ENCODE measurements at regions not wholly inside any gene's neighbourhood (a gene's known extent, or its start where the extent isn't known, plus 50 kb on each side); places are given as distances from the start of the nearest gene placed in this dataset.

GRCh38 chr1:193416226-193417024 lies 230.0 kb upstream of the B3GALT2 start:
- Mint-ChIP-seq H3K27ac (no peak overlapping the region), H3K36me3 (ENCODE audit: low read depth) (no peaks in the 10 kb centered on the region), H3K9me3 (no peaks in the 10 kb centered on the region), H3K4me3 (no peak overlapping the region), H3K27me3 (no peaks in the 10 kb centered on the region), H3K4me1 (peaks cover 21% of the 10 kb centered on the region)
- intact Hi-C loops (cut with micrococcal nuclease): loop anchor here (5.0 kb wide), 1 partner anchor 121 kb away; no protein-coding TSS in a partner anchor
- TF ChIP-seq CTCF (IDR thresholded peaks at IDR 0.05): no peak
- ATAC-seq (ENCODE audit: low read depth): no peak
- no peak for DNase-seq
- ChIA-PET POLR2A (no interaction called here), CTCF (interaction anchor here (1.7 kb wide), 1 partner anchor 12 kb away, joined by 6 read pairs; no protein-coding TSS in a partner anchor)

- H3K27ac Mint-ChIP-seq: no peak overlapping the region
- no peaks in the 10 kb centered on the region for H3K9me3 Mint-ChIP-seq
- no peak overlapping the region for H3K4me3 Mint-ChIP-seq
- DNase-seq (no peak), ATAC-seq (ENCODE audit: low read depth) (no peak)
- no peak for TF ChIP-seq CTCF (IDR thresholded peaks at IDR 0.05)
- peaks cover 21% of the 10 kb centered on the region for H3K4me1 Mint-ChIP-seq
- no peaks in the 10 kb centered on the region for H3K27me3 Mint-ChIP-seq
- intact Hi-C loops (cut with micrococcal nuclease): loop anchor here (5.0 kb wide), 1 partner anchor 122 kb away; no protein-coding TSS in a partner anchor
- ChIA-PET CTCF (no interaction called here), POLR2A (no interaction called here)
- H3K36me3 Mint-ChIP-seq (ENCODE audit: low read depth): no peaks in the 10 kb centered on the region
These were observed 228.8 kb upstream of the B3GALT2 start for GRCh38 chr1:193415256-193415655.

DNA sequence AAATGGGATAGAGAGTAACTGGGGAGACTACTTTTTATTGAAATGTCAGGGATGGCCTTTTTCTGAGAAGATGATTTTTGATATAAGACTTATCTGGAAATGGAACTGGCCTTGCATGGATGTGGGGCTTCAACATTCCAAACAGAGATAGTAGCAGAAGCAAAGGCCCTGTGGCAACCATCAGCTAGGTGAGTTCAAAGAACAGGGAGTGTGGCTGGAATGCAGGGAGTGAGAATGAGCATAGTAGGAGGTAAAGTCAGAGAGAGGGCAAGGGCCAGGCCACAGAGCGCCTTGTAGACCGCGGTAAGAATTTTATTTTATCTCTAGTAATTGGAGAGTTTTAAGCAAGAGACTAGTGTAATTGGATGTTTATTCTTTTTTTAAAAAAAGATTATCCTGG lies 227.0 kb upstream of the B3GALT2 start:
- Mint-ChIP-seq H3K4me1 (peaks cover 15% of the 10 kb centered on the region), H3K4me3 (no peak overlapping the region), H3K36me3 (ENCODE audit: low read depth) (no peaks in the 10 kb centered on the region), H3K27me3 (no peaks in the 10 kb centered on the region), H3K27ac (no peak overlapping the region), H3K9me3 (no peaks in the 10 kb centered on the region)
- no peak for TF ChIP-seq CTCF (IDR thresholded peaks at IDR 0.05)
- CTCF ChIA-PET: no interaction called here
- POLR2A ChIA-PET: no interaction called here
- intact Hi-C loops (cut with micrococcal nuclease): no loop called here
- DNase-seq (no peak), ATAC-seq (ENCODE audit: low read depth) (no peak)

DNA sequence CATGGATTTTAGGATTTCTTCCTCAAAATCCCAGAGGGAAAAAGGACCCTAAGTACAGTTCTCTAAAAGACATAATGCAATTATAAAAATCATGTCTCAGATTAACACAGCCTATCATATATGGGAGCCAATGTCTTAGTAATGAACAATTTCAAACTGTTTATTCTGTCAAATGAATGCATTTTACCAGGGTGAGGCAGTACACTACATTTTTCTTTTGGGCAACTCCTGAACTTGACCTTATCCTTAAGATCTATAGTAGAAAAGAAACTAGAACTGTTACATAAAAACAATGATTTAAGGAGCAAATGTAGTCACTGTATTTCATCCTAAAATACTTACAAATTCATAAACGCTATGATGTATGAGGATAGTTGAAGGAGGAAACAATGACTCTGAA lies 226.3 kb upstream of the B3GALT2 start:
- H3K27ac Mint-ChIP-seq: no peak overlapping the region
- peaks cover 10% of the 10 kb centered on the region for H3K4me1 Mint-ChIP-seq

DNA sequence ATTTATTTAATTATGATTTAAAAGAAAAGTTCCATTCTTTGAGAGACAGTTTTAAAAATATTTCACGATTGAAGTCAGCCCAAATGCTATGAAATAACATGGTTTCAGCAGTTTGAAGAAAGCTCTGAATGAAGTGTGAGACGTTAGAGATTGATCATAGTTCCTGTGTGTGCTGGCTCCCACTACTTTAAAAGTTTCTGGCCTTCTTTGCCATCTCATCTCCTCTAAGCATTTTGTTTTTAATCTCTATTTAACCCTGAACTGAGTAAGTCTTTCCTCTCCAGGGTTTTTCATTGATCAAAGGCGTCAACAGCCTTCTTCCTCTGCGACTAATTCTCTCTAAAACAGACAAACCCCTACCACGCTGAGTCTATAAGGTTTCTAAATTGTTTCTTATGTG lies 225.3 kb upstream of the B3GALT2 start:
- Mint-ChIP-seq H3K27me3 (no peaks in the 10 kb centered on the region), H3K36me3 (ENCODE audit: low read depth) (no peaks in the 10 kb centered on the region), H3K4me3 (no peak overlapping the region), H3K9me3 (no peaks in the 10 kb centered on the region), H3K4me1 (peaks cover 3% of the 10 kb centered on the region), H3K27ac (no peak overlapping the region)
- DNase-seq (no peak), ATAC-seq (ENCODE audit: low read depth) (no peak)
- intact Hi-C loops (cut with micrococcal nuclease): no loop called here
- TF ChIP-seq CTCF (IDR thresholded peaks at IDR 0.05): no peak
- ChIA-PET CTCF (no interaction called here), POLR2A (no interaction called here)

More for the DNA sequence above, 226.3 kb upstream of the B3GALT2 start:
- CTCF ChIA-PET: no interaction called here
- Mint-ChIP-seq H3K4me3 (no peak overlapping the region), H3K36me3 (ENCODE audit: low read depth) (no peaks in the 10 kb centered on the region), H3K27me3 (no peaks in the 10 kb centered on the region), H3K9me3 (no peaks in the 10 kb centered on the region)
- DNase-seq (no peak), ATAC-seq (ENCODE audit: low read depth) (no peak)
- POLR2A ChIA-PET: no interaction called here
- intact Hi-C loops (cut with micrococcal nuclease): no loop called here
- TF ChIP-seq CTCF (IDR thresholded peaks at IDR 0.05): no peak
